ENCODE measurements at regions not wholly inside any gene's neighbourhood (a gene's known extent, or its start where the extent isn't known, plus 50 kb on each side); places are given as distances from the start of the nearest gene placed in this dataset.

DNA sequence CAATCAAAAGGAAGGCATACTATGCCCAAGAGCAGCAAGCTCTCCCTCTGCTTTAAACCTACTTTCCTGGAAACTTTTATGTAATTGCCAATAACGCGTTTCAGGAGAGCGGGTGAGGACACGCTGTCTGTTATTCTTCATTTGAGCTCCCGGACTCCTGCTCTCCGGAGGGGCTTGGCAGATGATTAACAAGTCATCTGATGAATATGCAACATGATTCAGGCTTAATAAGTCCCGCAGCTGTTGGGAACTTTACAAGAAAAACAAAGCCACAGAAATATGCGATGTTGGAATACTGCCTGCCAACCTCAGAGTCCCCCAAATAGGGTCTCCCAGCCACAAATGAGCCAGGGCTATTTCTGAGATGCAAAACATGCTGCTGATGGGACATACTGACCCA, 348.0 kb downstream of the GPAM start:
- 20% methylated on average over 8 of the region's 8 CpGs for WGBS (ENCODE audit: missing lambda C conversion rate)
- ATAC-seq (no peak), FAIRE-seq (no peak), DNase-seq (ENCODE audit: low read depth in 1 of 2, low spot score in 1 of 2) (no peak)
- H3K4me1 ChIP-seq: no peaks in the 10 kb centered on the region
- CTCF ChIA-PET: interaction anchor here (0.7 kb wide), 1 partner anchor 31 kb away, joined by 3 read pairs; no protein-coding TSS in a partner anchor
- no peak for TF ChIP-seq FOSB (CRISPR knock-in tag; IDR thresholded peaks at IDR 0.05)
- no peak for TF ChIP-seq TFCP2L1 (CRISPR knock-in tag; IDR thresholded peaks at IDR 0.05)
- no peak for TF ChIP-seq RNF2 (IDR thresholded peaks at IDR 0.05; ENCODE audit: borderline replicate concordance, low read depth)
- no peak for TF ChIP-seq E2F6 (IDR thresholded peaks at IDR 0.05; ENCODE audit: borderline replicate concordance, low read depth)
- no peak for TF ChIP-seq EHF (CRISPR knock-in tag; IDR thresholded peaks at IDR 0.05)
- TF ChIP-seq KDM1A (IDR thresholded peaks at IDR 0.05; ENCODE audit: low read depth): no peak
- TF ChIP-seq MAX (IDR thresholded peaks at IDR 0.05): no peak
- TF ChIP-seq HOXB5 (CRISPR knock-in tag; IDR thresholded peaks at IDR 0.05): no peak
- no peak for TF ChIP-seq PHF8 (IDR thresholded peaks at IDR 0.05; ENCODE audit: borderline replicate concordance, low read depth)
- no peak for TF ChIP-seq JUNB (IDR thresholded peaks at IDR 0.05)
- no peak for TF ChIP-seq HEYL (CRISPR knock-in tag; IDR thresholded peaks at IDR 0.05)
- no peak for TF ChIP-seq FOXS1 (CRISPR knock-in tag; IDR thresholded peaks at IDR 0.05)
- no peak for TF ChIP-seq TP53 (CRISPR knock-in tag; IDR thresholded peaks at IDR 0.05)
- TF ChIP-seq, protein P1, sequence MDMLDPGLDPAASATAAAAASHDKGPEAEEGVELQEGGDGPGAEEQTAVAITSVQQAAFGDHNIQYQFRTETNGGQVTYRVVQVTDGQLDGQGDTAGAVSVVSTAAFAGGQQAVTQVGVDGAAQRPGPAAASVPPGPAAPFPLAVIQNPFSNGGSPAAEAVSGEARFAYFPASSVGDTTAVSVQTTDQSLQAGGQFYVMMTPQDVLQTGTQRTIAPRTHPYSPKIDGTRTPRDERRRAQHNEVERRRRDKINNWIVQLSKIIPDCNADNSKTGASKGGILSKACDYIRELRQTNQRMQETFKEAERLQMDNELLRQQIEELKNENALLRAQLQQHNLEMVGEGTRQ (IDR thresholded peaks at IDR 0.05): no peak
- no peak for TF ChIP-seq RARB (CRISPR knock-in tag; IDR thresholded peaks at IDR 0.05)
- TF ChIP-seq MYC (IDR thresholded peaks at IDR 0.05; ENCODE audit: borderline replicate concordance, low read length): no peak
- no peak for TF ChIP-seq ESRRA (IDR thresholded peaks at IDR 0.05; ENCODE audit: borderline replicate concordance, low read length)
- TF ChIP-seq HOXA7 (CRISPR knock-in tag; IDR thresholded peaks at IDR 0.05): no peak
- no peak overlapping the region for H3K4me3 ChIP-seq
- H3K9me3 ChIP-seq: no peaks in the 10 kb centered on the region
- no peak overlapping the region for H3K4me2 ChIP-seq
- no peak overlapping the region for H3K27ac ChIP-seq
- POLR2A ChIA-PET: no interaction called here

DNA sequence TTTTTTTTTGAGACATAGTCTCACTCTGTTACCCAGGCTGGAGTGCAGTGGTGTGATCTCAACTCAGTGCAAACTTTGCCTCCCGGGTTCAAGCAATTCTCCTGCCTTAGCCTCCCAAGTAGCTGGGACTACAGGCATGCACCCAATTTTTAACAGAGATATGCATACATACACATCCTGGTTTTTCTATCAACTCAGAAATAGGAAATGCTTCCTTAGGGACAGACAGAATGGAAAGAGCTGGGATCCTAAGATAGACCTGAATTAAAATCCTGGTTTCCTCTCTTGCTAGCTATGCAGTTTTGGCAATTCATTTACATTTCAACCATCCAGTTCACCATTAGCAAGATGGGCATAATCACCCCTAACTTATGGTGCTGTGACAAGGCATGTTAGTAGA, 347.5 kb downstream of the GPAM start:
- DNase-seq (ENCODE audit: low read depth in 1 of 2, low spot score in 1 of 2) (no peak), ATAC-seq (no peak), FAIRE-seq (no peak)
- POLR2A ChIA-PET: no interaction called here
- TF ChIP-seq NR3C1 (IDR thresholded peaks at IDR 0.05) (no peak), RFX5 (IDR thresholded peaks at IDR 0.05) (no peak), RARB (CRISPR knock-in tag; IDR thresholded peaks at IDR 0.05) (no peak), JUN (IDR thresholded peaks at IDR 0.05) (no peak), JUNB (IDR thresholded peaks at IDR 0.05) (no peak), ZFP36 (IDR thresholded peaks at IDR 0.05; ENCODE audit: borderline replicate concordance, partially characterized antibody) (no peak), GATA3 (IDR thresholded peaks at IDR 0.05; ENCODE audit: borderline replicate concordance) (no peak), TP53 (CRISPR knock-in tag; IDR thresholded peaks at IDR 0.05) (no peak), NFE2L2 (conservative IDR thresholded peaks at IDR 0.05; ENCODE audit: low read length) (no peak), FOSB (CRISPR knock-in tag; IDR thresholded peaks at IDR 0.05) (no peak), RAD21 (conservative IDR thresholded peaks at IDR 0.05 in 1 of 2, IDR thresholded peaks at IDR 0.05 in 1 of 2) (no peak), ELK1 (IDR thresholded peaks at IDR 0.05; ENCODE audit: low read depth, low read length) (no peak)
- TF ChIP-seq, protein P2, sequence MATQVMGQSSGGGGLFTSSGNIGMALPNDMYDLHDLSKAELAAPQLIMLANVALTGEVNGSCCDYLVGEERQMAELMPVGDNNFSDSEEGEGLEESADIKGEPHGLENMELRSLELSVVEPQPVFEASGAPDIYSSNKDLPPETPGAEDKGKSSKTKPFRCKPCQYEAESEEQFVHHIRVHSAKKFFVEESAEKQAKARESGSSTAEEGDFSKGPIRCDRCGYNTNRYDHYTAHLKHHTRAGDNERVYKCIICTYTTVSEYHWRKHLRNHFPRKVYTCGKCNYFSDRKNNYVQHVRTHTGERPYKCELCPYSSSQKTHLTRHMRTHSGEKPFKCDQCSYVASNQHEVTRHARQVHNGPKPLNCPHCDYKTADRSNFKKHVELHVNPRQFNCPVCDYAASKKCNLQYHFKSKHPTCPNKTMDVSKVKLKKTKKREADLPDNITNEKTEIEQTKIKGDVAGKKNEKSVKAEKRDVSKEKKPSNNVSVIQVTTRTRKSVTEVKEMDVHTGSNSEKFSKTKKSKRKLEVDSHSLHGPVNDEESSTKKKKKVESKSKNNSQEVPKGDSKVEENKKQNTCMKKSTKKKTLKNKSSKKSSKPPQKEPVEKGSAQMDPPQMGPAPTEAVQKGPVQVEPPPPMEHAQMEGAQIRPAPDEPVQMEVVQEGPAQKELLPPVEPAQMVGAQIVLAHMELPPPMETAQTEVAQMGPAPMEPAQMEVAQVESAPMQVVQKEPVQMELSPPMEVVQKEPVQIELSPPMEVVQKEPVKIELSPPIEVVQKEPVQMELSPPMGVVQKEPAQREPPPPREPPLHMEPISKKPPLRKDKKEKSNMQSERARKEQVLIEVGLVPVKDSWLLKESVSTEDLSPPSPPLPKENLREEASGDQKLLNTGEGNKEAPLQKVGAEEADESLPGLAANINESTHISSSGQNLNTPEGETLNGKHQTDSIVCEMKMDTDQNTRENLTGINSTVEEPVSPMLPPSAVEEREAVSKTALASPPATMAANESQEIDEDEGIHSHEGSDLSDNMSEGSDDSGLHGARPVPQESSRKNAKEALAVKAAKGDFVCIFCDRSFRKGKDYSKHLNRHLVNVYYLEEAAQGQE (IDR thresholded peaks at IDR 0.05): no peak
- TF ChIP-seq, protein P3, sequence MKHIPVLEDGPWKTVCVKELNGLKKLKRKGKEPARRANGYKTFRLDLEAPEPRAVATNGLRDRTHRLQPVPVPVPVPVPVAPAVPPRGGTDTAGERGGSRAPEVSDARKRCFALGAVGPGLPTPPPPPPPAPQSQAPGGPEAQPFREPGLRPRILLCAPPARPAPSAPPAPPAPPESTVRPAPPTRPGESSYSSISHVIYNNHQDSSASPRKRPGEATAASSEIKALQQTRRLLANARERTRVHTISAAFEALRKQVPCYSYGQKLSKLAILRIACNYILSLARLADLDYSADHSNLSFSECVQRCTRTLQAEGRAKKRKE (CRISPR knock-in tag; IDR thresholded peaks at IDR 0.05; ENCODE audit: low read depth): no peak
- CTCF ChIA-PET: no interaction called here
- 0% methylated on average over 1 of the region's 1 CpG for WGBS (ENCODE audit: missing lambda C conversion rate)
- H3K27ac ChIP-seq: no peak overlapping the region
- H3K4me1 ChIP-seq: no peaks in the 10 kb centered on the region
- H3K4me3 ChIP-seq: no peak overlapping the region
- no peaks in the 10 kb centered on the region for H3K9me3 ChIP-seq
- no peak overlapping the region for H3K4me2 ChIP-seq
